Parathyroid adenoma (tissue), 2 donors: ENCODE measurements at regions not wholly inside any gene's neighbourhood (a gene's known extent, or its start where the extent isn't known, plus 50 kb on each side); places are given as distances from the start of the nearest gene placed in this dataset.

ENCODE experiments used
- H2AFZ ChIP-seq: fragments of 300-600 bp; sonication (generic); one replicate; pipeline ENCODE4 v1.7.0; 2017; ENCODE audit warnings: antibody characterized with exemption, mild to moderate bottlenecking
- H3K27ac ChIP-seq: fragments of 300-600 bp; sonication (generic); one replicate; pipeline ENCODE4 v1.7.0; 2017
- H3K27me3 ChIP-seq: fragments of 300-600 bp; sonication (generic); one replicate; pipeline ENCODE4 v1.7.0; 2017; ENCODE audit warnings: low read length; ENCODE audit not compliant: control insufficient read depth, insufficient read depth
- H3K36me3 ChIP-seq: fragments of 300-600 bp; sonication (generic); one replicate; pipeline ENCODE4 v1.7.0; 2017; ENCODE audit warnings: low read length; ENCODE audit not compliant: control insufficient read depth, insufficient read depth
- H3K4me1 ChIP-seq: fragments of 300-600 bp; sonication (generic); one replicate; pipeline ENCODE4 v1.7.0; 2017; ENCODE audit warnings: control low read depth
- H3K4me2 ChIP-seq: fragments of 300-600 bp; sonication (generic); one replicate; pipeline ENCODE4 v1.7.0; 2017; ENCODE audit warnings: low read length
- H3K4me3 ChIP-seq: fragments of 300-600 bp; sonication (generic); one replicate; pipeline ENCODE4 v1.7.0; 2017; ENCODE audit warnings: low read depth, low read length
- H3K79me2 ChIP-seq: fragments of 300-600 bp; sonication (generic); one replicate; pipeline ENCODE4 v1.7.0; 2017; ENCODE audit warnings: control low read depth
- H3K9ac ChIP-seq: fragments of 300-600 bp; sonication (generic); one replicate; pipeline ENCODE4 v1.7.0; 2017; ENCODE audit warnings: mild to moderate bottlenecking
- H3K9me3 ChIP-seq: fragments of 300-600 bp; sonication (generic); one replicate; pipeline ENCODE4 v1.7.0; 2017; ENCODE audit warnings: low read length; ENCODE audit not compliant: control insufficient read depth
- TF ChIP-seq, protein P1 (sequence below): fragments of 300-600 bp; sonication (generic); IDR thresholded peaks from one replicate; pipeline ENCODE4 v1.7.0; 2017; ENCODE audit warnings: antibody characterized with exemption, mild to moderate bottlenecking
- donor health status: primary hyperparathyroidism.

DNA sequence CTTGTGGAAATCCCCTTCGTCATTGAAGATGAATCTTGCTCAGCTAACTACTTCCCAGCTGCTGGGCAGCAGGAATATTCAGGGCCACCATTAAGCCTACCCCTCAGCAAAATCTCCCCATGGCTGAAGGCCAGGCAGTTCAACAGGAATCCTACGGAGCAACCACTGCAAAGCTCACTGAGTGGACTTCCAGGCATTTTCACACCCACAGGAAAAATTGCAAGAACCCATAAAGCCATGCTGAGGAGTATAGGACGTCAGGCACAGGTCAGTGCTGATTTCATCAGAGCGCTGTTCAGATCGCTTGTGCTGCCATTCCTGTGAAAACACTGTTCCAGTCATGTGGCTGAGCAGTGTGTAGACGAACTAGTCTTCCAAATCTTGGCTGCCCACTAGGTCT lies 134.8 kb upstream of the TACR1 start:
- TF ChIP-seq, protein P1, sequence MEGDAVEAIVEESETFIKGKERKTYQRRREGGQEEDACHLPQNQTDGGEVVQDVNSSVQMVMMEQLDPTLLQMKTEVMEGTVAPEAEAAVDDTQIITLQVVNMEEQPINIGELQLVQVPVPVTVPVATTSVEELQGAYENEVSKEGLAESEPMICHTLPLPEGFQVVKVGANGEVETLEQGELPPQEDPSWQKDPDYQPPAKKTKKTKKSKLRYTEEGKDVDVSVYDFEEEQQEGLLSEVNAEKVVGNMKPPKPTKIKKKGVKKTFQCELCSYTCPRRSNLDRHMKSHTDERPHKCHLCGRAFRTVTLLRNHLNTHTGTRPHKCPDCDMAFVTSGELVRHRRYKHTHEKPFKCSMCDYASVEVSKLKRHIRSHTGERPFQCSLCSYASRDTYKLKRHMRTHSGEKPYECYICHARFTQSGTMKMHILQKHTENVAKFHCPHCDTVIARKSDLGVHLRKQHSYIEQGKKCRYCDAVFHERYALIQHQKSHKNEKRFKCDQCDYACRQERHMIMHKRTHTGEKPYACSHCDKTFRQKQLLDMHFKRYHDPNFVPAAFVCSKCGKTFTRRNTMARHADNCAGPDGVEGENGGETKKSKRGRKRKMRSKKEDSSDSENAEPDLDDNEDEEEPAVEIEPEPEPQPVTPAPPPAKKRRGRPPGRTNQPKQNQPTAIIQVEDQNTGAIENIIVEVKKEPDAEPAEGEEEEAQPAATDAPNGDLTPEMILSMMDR = no peak
- Histone ChIP-seq H3K36me3 (no peaks in the 10 kb centered on the region), H3K4me2 (no peak overlapping the region), H3K27ac (no peak overlapping the region), H3K79me2 (no peaks in the 10 kb centered on the region), H3K27me3 (no peaks in the 10 kb centered on the region), H2AFZ (no peak overlapping the region), H3K4me1 (no peaks in the 10 kb centered on the region), H3K4me3 (no peak overlapping the region), H3K9ac (no peak overlapping the region), H3K9me3 (no peaks in the 10 kb centered on the region)

- no peak overlapping the region for H2AFZ ChIP-seq
- H3K4me2 ChIP-seq = no peak overlapping the region
- no peaks in the 10 kb centered on the region for H3K79me2 ChIP-seq
- H3K27me3 ChIP-seq = no peaks in the 10 kb centered on the region
- TF ChIP-seq, protein P1 = no peak
- no peak overlapping the region for H3K9ac ChIP-seq
- H3K27ac ChIP-seq = no peak overlapping the region
- H3K9me3 ChIP-seq = no peaks in the 10 kb centered on the region
- no peak overlapping the region for H3K4me3 ChIP-seq
- no peaks in the 10 kb centered on the region for H3K36me3 ChIP-seq
- H3K4me1 ChIP-seq = no peaks in the 10 kb centered on the region
These were observed 134.3 kb upstream of the TACR1 start for GRCh38 chr2:75333646-75334045.

DNA sequence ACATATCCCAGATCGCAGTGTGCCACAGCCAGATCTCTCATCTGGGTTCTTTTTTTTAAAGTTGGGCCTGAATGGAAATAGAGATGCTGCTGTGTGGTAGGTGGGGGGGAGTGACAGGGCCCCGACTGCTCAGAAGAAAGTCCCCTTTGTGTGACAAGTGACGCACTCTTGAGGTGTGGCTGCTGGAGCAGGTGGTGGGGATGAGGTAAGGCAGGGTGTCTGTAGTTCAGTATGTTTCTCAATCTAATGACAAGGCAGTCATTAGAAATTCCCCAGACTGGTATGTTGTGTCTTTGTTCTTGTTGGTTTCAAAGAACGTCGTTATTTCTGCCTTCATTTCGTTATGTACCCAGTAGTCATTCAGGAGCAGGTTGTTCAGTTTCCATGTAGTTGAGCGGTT lies 128.8 kb upstream of the TACR1 start:
- H3K4me2 ChIP-seq = no peak overlapping the region
- H3K4me1 ChIP-seq = no peaks in the 10 kb centered on the region
- TF ChIP-seq, protein P1 = no peak
- H3K4me3 ChIP-seq = no peak overlapping the region
- no peaks in the 10 kb centered on the region for H3K79me2 ChIP-seq
- no peak overlapping the region for H3K9ac ChIP-seq
- H2AFZ ChIP-seq = no peak overlapping the region
- no peaks in the 10 kb centered on the region for H3K27me3 ChIP-seq
- H3K36me3 ChIP-seq = no peaks in the 10 kb centered on the region
- no peaks in the 10 kb centered on the region for H3K9me3 ChIP-seq
- H3K27ac ChIP-seq = no peak overlapping the region

GRCh38 chr2:75327334-75327733 lies 128.0 kb upstream of the TACR1 start:
- Histone ChIP-seq H3K36me3 (no peaks in the 10 kb centered on the region), H3K9ac (no peak overlapping the region), H3K4me1 (no peaks in the 10 kb centered on the region), H3K27me3 (no peaks in the 10 kb centered on the region), H3K9me3 (no peaks in the 10 kb centered on the region), H3K79me2 (no peaks in the 10 kb centered on the region), H3K4me2 (no peak overlapping the region), H3K27ac (no peak overlapping the region), H3K4me3 (no peak overlapping the region), H2AFZ (no peak overlapping the region)
- TF ChIP-seq, protein P1 = no peak

DNA sequence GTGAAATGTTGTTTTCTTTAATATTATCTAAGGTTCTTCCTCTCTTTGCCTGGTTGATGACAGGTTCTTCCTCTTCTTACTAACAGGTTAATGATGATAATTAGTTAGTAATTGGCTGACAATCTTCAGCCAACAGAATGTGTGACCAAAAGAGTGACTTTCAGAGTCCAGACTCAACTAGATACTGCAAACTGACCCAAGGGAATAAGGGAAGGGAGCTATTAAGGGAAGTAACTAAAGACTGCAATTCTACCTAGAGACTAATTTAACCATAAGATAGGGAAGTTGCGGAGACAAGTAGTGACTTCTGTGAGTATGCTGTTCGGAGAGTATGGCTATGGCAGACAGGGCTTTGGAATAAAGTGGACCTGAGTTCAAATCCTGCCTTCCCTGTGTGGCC lies 127.3 kb upstream of the TACR1 start:
- Histone ChIP-seq H3K4me1 (no peaks in the 10 kb centered on the region), H3K9ac (no peak overlapping the region)

More for the DNA sequence above, 127.3 kb upstream of the TACR1 start:
- no peaks in the 10 kb centered on the region for H3K36me3 ChIP-seq
- no peaks in the 10 kb centered on the region for H3K9me3 ChIP-seq
- no peak overlapping the region for H3K4me3 ChIP-seq
- H3K27ac ChIP-seq = no peak overlapping the region
- H3K27me3 ChIP-seq = no peaks in the 10 kb centered on the region
- H2AFZ ChIP-seq = no peak overlapping the region
- TF ChIP-seq, protein P1 = no peak
- H3K79me2 ChIP-seq = no peaks in the 10 kb centered on the region
- H3K4me2 ChIP-seq = no peak overlapping the region
